ENCODE measurements at regions not wholly inside any gene's neighbourhood (a gene's known extent, or its start where the extent isn't known, plus 50 kb on each side); places are given as distances from the start of the nearest gene placed in this dataset.
A peak's percentile ranks its signal among the peaks of the same experiment; 100 is the strongest.

GRCh38 chr9:106468431-106468830, 394.5 kb upstream of the ZNF462 start:
- intact Hi-C loops (cut with DNase I): no loop called here
- Histone ChIP-seq H3K4me1 (no peaks in the 10 kb centered on the region), H3K9me3 (no peaks in the 10 kb centered on the region), H3K27me3 (no peaks in the 10 kb centered on the region), H3K4me3 (replicated peaks in 1 of 3) (no peak overlapping the region), H3K27ac (no peak overlapping the region), H3K36me3 (no peaks in the 10 kb centered on the region)
- no peak for DNase-seq
- TF ChIP-seq POLR2A (IDR thresholded peaks at IDR 0.05) (no peak), CTCF (IDR thresholded peaks at IDR 0.05) (no peak)

GRCh38 chr9:106478312-106478711, 384.7 kb upstream of the ZNF462 start:
- H3K4me3 ChIP-seq (replicated peaks in 1 of 3): no peak overlapping the region
- H3K9me3 ChIP-seq: no peaks in the 10 kb centered on the region
- WGBS, 2 donors: 11 to 12% methylated on average over 1 of the region's 1 CpG
- no peaks in the 10 kb centered on the region for H3K36me3 ChIP-seq
- H3K27me3 ChIP-seq: no peaks in the 10 kb centered on the region
- intact Hi-C loops (cut with DNase I): no loop called here
- peak in 1 of 2 donors; percentile 36 for DNase-seq
- TF ChIP-seq POLR2A (IDR thresholded peaks at IDR 0.05) (no peak), CTCF (IDR thresholded peaks at IDR 0.05) (no peak)
- H3K27ac ChIP-seq: peak overlapping the region in 2 of 3 donors; percentile 4 to 49
- H3K4me1 ChIP-seq: peaks cover 0 to 18% of the 10 kb centered on the region in 2 donors

DNA sequence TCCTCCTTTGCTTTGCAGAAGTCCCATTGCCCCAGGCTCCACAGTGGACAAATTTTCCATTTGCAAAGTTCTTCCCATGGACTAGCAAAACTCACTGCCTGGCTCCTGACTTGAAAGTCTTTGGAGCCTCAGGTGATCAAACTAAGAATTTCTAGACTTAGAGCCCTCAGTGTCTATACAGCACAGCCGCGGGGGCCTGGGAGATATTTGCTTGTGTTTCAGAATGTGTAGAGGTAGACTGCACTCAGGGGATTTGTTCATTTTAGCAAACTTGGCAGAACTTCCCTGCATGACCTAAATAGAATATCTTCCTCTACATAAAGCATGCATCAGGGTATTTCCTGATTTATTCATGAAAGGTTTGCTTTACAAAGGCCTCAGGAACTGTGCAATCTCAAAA, 384.2 kb upstream of the ZNF462 start:
- TF ChIP-seq POLR2A (IDR thresholded peaks at IDR 0.05): no peak
- no peak for TF ChIP-seq CTCF (IDR thresholded peaks at IDR 0.05)
- no peaks in the 10 kb centered on the region for H3K9me3 ChIP-seq
- no peaks in the 10 kb centered on the region for H3K36me3 ChIP-seq
- peaks cover 0 to 18% of the 10 kb centered on the region in 2 donors for H3K4me1 ChIP-seq
- H3K27me3 ChIP-seq: no peaks in the 10 kb centered on the region
- no peak overlapping the region for H3K4me3 ChIP-seq (replicated peaks in 1 of 3)
- intact Hi-C loops (cut with DNase I): no loop called here
- 35 to 48% methylated on average over 2 of the region's 2 CpGs for WGBS, 2 donors
- DNase-seq: no peak
- H3K27ac ChIP-seq: peak overlapping the region in 1 of 3 donors; percentile 49

- Histone ChIP-seq H3K9me3 (no peaks in the 10 kb centered on the region), H3K27ac (no peak overlapping the region), H3K36me3 (no peaks in the 10 kb centered on the region), H3K4me3 (replicated peaks in 1 of 3) (no peak overlapping the region), H3K4me1 (peaks cover 0 to 18% of the 10 kb centered on the region in 2 donors), H3K27me3 (no peaks in the 10 kb centered on the region)
- TF ChIP-seq CTCF (IDR thresholded peaks at IDR 0.05): no peak
- no peak for TF ChIP-seq POLR2A (IDR thresholded peaks at IDR 0.05)
- WGBS, 2 donors: 72 to 84% methylated on average over 5 of the region's 5 CpGs
- intact Hi-C loops (cut with DNase I): no loop called here
- no peak for DNase-seq
These were observed 383.3 kb upstream of the ZNF462 start for GRCh38 chr9:106479679-106480078.

- no peak overlapping the region for H3K4me3 ChIP-seq (replicated peaks in 1 of 3)
- H3K9me3 ChIP-seq: no peaks in the 10 kb centered on the region
- no peak overlapping the region for H3K27ac ChIP-seq
- H3K4me1 ChIP-seq: peaks cover 0 to 18% of the 10 kb centered on the region in 2 donors
- WGBS, 2 donors: 77 to 80% methylated on average over 5 of the region's 5 CpGs
- TF ChIP-seq CTCF (IDR thresholded peaks at IDR 0.05) (no peak), POLR2A (IDR thresholded peaks at IDR 0.05) (no peak)
- intact Hi-C loops (cut with DNase I): no loop called here
- no peak for DNase-seq
- H3K27me3 ChIP-seq: no peaks in the 10 kb centered on the region
- H3K36me3 ChIP-seq: no peaks in the 10 kb centered on the region
These were observed 381.9 kb upstream of the ZNF462 start for GRCh38 chr9:106481013-106481609.
